Trophoblast cell (in vitro differentiated cells and primary cell): ENCODE measurements at regions not wholly inside any gene's neighbourhood (a gene's known extent, or its start where the extent isn't known, plus 50 kb on each side); places are given as distances from the start of the nearest gene placed in this dataset.

Experiments used
- DNase-seq, 2 donors: peaks; one replicate each; pipeline ENCODE4 v3.0.0-alpha.2; 2016
- H2AFZ ChIP-seq: 2 replicates; pipeline ENCODE4 v1.6.1; 2013; ENCODE audit warnings: low read length, moderate library complexity, mild to moderate bottlenecking; ENCODE audit not compliant: insufficient read depth, poor library complexity
- H2AK5ac ChIP-seq: 2 replicates; pipeline ENCODE4 v1.6.1; 2013; ENCODE audit warnings: mild to moderate bottlenecking, low read length
- H2BK120ac ChIP-seq: 2 replicates; pipeline ENCODE4 v1.6.1; 2013; ENCODE audit warnings: low read length, mild to moderate bottlenecking, moderate library complexity; ENCODE audit not compliant: insufficient read depth, poor library complexity
- H2BK12ac ChIP-seq: 2 replicates; pipeline ENCODE4 v1.6.1; 2013; ENCODE audit warnings: mild to moderate bottlenecking, low read length, moderate library complexity
- H2BK5ac ChIP-seq: 2 replicates; pipeline ENCODE4 v1.6.1; 2013; ENCODE audit warnings: low read length, low read depth, moderate library complexity, mild to moderate bottlenecking; ENCODE audit not compliant: poor library complexity
- H3K14ac ChIP-seq: 2 replicates; pipeline ENCODE4 v1.6.1; 2013; ENCODE audit warnings: mild to moderate bottlenecking, low read length
- H3K18ac ChIP-seq: 2 replicates; pipeline ENCODE4 v1.6.1; 2013; ENCODE audit warnings: mild to moderate bottlenecking, low read length
- H3K23ac ChIP-seq: 2 replicates; pipeline ENCODE4 v1.6.1; 2013; ENCODE audit warnings: low read length
- H3K27ac ChIP-seq: 2 replicates; pipeline ENCODE4 v1.5.1; 2013; ENCODE audit warnings: low read depth, mild to moderate bottlenecking, inconsistent platforms, low read length, moderate library complexity
- H3K27me3 ChIP-seq: 2 replicates; pipeline ENCODE4 v1.6.1; 2013; ENCODE audit warnings: inconsistent platforms, mild to moderate bottlenecking, low read length, moderate library complexity; ENCODE audit not compliant: insufficient read depth
- H3K36me3 ChIP-seq, 2 experiments: 1 replicate in 1 of 2; 2 replicates in 1 of 2; pipeline ENCODE4 v1.6.1; 2013; ENCODE audit warnings: low read length in 2 of 2, mild to moderate bottlenecking in 2 of 2, moderate library complexity in 1 of 2; ENCODE audit not compliant: insufficient read depth in 2 of 2, control insufficient read depth in 1 of 2
- H3K4ac ChIP-seq: 2 replicates; pipeline ENCODE4 v1.6.1; 2013; ENCODE audit warnings: low read depth, mild to moderate bottlenecking, low read length, moderate library complexity
- H3K4me1 ChIP-seq, 2 experiments: 1 replicate in 1 of 2; 2 replicates in 1 of 2; pipeline ENCODE4 v1.6.1; 2013; ENCODE audit warnings: low read length in 2 of 2, mild to moderate bottlenecking in 2 of 2, moderate library complexity in 1 of 2; ENCODE audit not compliant: insufficient read depth in 2 of 2, control insufficient read depth in 1 of 2
- H3K4me2 ChIP-seq: 2 replicates; pipeline ENCODE4 v1.6.1; 2013; ENCODE audit warnings: inconsistent platforms, mild to moderate bottlenecking, low read length, moderate library complexity
- H3K4me3 ChIP-seq: 2 replicates; pipeline ENCODE4 v1.5.1; 2013; ENCODE audit warnings: mild to moderate bottlenecking, low read depth, low read length, inconsistent platforms
- H3K79me1 ChIP-seq: one replicate; pipeline ENCODE4 v1.6.1; 2013; ENCODE audit warnings: low read length
- H3K79me2 ChIP-seq: 2 replicates; pipeline ENCODE4 v1.6.1; 2013; ENCODE audit warnings: low read length, mild to moderate bottlenecking; ENCODE audit not compliant: control insufficient read depth, insufficient read depth, poor library complexity
- H3K9ac ChIP-seq: 2 replicates; pipeline ENCODE4 v1.6.1; 2013; ENCODE audit warnings: mild to moderate bottlenecking, low read length
- H3K9me3 ChIP-seq: 2 replicates; pipeline ENCODE4 v1.6.1; 2013; ENCODE audit warnings: low read depth, mild to moderate bottlenecking, control low read depth, inconsistent platforms, low read length; ENCODE audit not compliant: insufficient read depth
- H4K12ac ChIP-seq: 2 replicates; pipeline ENCODE4 v1.6.1; 2013; ENCODE audit warnings: low read depth, mild to moderate bottlenecking, low read length, moderate library complexity
- H4K8ac ChIP-seq: 2 replicates; pipeline ENCODE4 v1.6.1; 2013; ENCODE audit warnings: low read depth, mild to moderate bottlenecking, low read length, moderate library complexity
- H4K91ac ChIP-seq: one replicate; pipeline ENCODE4 v1.6.1; 2013; ENCODE audit warnings: low read depth, mild to moderate bottlenecking, low read length, moderate library complexity
- WGBS: extraction: QIAGEN DNeasy Blood & Tissue Kit; methylation state at CpG from one replicate; pipeline ENCODE4 v1.1.7; 2013; ENCODE audit warnings: missing lambda C conversion rate; ENCODE audit not compliant: insufficient read length, insufficient coverage; ENCODE audit errors: extremely low coverage; 5-methylcytosine and 5-hydroxymethylcytosine counted together

GRCh38 chr13:31035185-31035965, 102.9 kb downstream of the TEX26 start:
- Histone ChIP-seq H3K9ac (no peak overlapping the region), H2BK120ac (no peak overlapping the region), H3K14ac (no peak overlapping the region), H3K36me3 (no peaks in the 10 kb centered on the region), H2BK5ac (no peak overlapping the region), H2BK12ac (no peak overlapping the region), H3K4me3 (no peak overlapping the region), H2AFZ (no peak overlapping the region), H3K23ac (no peak overlapping the region), H2AK5ac (no peak overlapping the region), H3K9me3 (no peaks in the 10 kb centered on the region), H3K27ac (no peak overlapping the region), H4K91ac (no peak overlapping the region), H3K79me2 (no peaks in the 10 kb centered on the region), H3K4me2 (no peak overlapping the region), H3K4ac (no peak overlapping the region), H3K27me3 (no peaks in the 10 kb centered on the region), H3K4me1 (no peaks in the 10 kb centered on the region), H4K8ac (no peak overlapping the region), H4K12ac (no peak overlapping the region), H3K18ac (no peak overlapping the region), H3K79me1 (no peaks in the 10 kb centered on the region)
- no CpG with 5 or more reads among the region's 13 CpGs for WGBS
- DNase-seq: no peak

- Histone ChIP-seq H3K9me3 (no peaks in the 10 kb centered on the region), H2AK5ac (no peak overlapping the region), H3K4me2 (no peak overlapping the region), H2BK5ac (no peak overlapping the region), H3K4me3 (no peak overlapping the region), H3K14ac (no peak overlapping the region), H3K79me1 (no peaks in the 10 kb centered on the region), H3K36me3 (no peaks in the 10 kb centered on the region), H3K79me2 (no peaks in the 10 kb centered on the region), H3K18ac (no peak overlapping the region), H4K12ac (no peak overlapping the region), H2AFZ (no peak overlapping the region), H3K4me1 (peaks cover 0 to 6% of the 10 kb centered on the region in 2 experiments), H2BK120ac (no peak overlapping the region), H4K91ac (no peak overlapping the region), H4K8ac (no peak overlapping the region), H2BK12ac (no peak overlapping the region), H3K23ac (no peak overlapping the region), H3K27ac (no peak overlapping the region), H3K4ac (no peak overlapping the region), H3K27me3 (no peaks in the 10 kb centered on the region), H3K9ac (no peak overlapping the region)
- DNase-seq: no peak
- WGBS: no CpG with 5 or more reads among the region's 13 CpGs
Observed at GRCh38 chr13:31032528-31033113, 100.2 kb downstream of the TEX26 start.

GRCh38 chr13:31031482-31031881, 99.0 kb downstream of the TEX26 start:
- no peak overlapping the region for H2AFZ ChIP-seq
- no peaks in the 10 kb centered on the region for H3K36me3 ChIP-seq
- no peak overlapping the region for H3K14ac ChIP-seq
- no peak overlapping the region for H2BK12ac ChIP-seq
- no peak overlapping the region for H3K4ac ChIP-seq
- H4K8ac ChIP-seq: no peak overlapping the region
- no peaks in the 10 kb centered on the region for H3K9me3 ChIP-seq
- no peaks in the 10 kb centered on the region for H3K79me2 ChIP-seq
- H3K27me3 ChIP-seq: no peaks in the 10 kb centered on the region
- WGBS: no CpG with 5 or more reads among the region's 6 CpGs
- no peak overlapping the region for H3K27ac ChIP-seq
- no peak overlapping the region for H3K18ac ChIP-seq
- H4K12ac ChIP-seq: no peak overlapping the region
- no peak overlapping the region for H2AK5ac ChIP-seq
- no peak overlapping the region for H4K91ac ChIP-seq
- peaks cover 0 to 6% of the 10 kb centered on the region in 2 experiments for H3K4me1 ChIP-seq
- H3K79me1 ChIP-seq: no peaks in the 10 kb centered on the region
- H2BK5ac ChIP-seq: no peak overlapping the region
- no peak overlapping the region for H3K4me3 ChIP-seq
- H2BK120ac ChIP-seq: no peak overlapping the region
- no peak overlapping the region for H3K23ac ChIP-seq
- no peak overlapping the region for H3K4me2 ChIP-seq
- no peak overlapping the region for H3K9ac ChIP-seq
- DNase-seq: no peak

DNA sequence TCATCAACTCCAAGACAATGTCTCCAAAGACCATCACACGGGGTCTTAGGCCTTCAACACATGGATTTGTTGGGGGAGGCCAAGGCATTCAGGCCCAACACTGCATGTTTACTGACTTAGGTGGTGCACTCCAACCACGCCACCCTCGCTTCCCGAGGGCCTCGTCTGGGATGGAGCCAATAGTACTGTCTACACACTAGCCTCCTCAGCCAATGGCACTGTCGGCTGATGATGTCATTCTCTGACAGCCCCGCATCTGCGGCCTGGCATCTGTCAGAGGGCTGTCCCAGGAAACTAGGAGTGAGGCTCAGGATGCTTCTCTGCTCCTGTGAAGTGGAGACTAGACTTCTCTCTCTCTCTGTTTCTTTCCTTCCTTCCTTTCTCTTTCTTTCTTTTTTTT, 96.6 kb downstream of the TEX26 start:
- Histone ChIP-seq H3K79me1 (no peaks in the 10 kb centered on the region), H4K12ac (no peak overlapping the region), H3K9me3 (no peaks in the 10 kb centered on the region), H3K27me3 (no peaks in the 10 kb centered on the region), H3K18ac (no peak overlapping the region), H3K14ac (no peak overlapping the region), H3K4me2 (no peak overlapping the region), H2BK12ac (no peak overlapping the region), H4K91ac (no peak overlapping the region), H3K23ac (no peak overlapping the region), H2AK5ac (no peak overlapping the region), H3K9ac (no peak overlapping the region), H2BK5ac (no peak overlapping the region), H4K8ac (no peak overlapping the region), H3K79me2 (no peaks in the 10 kb centered on the region), H3K4me1 (peaks cover 0 to 6% of the 10 kb centered on the region in 2 experiments), H3K27ac (no peak overlapping the region), H3K4ac (no peak overlapping the region), H3K4me3 (no peak overlapping the region), H2AFZ (no peak overlapping the region), H2BK120ac (no peak overlapping the region), H3K36me3 (no peaks in the 10 kb centered on the region)
- no peak for DNase-seq
- no CpG with 5 or more reads among the region's 8 CpGs for WGBS
